ENCODE measurements at regions not wholly inside any gene's neighbourhood (a gene's known extent, or its start where the extent isn't known, plus 50 kb on each side); places are given as distances from the start of the nearest gene placed in this dataset.
"Not testable (repeated sequence)": the region's sequence is repeated elsewhere in the genome, so short reads cannot be mapped to it uniquely, and the experiment has no call there.

DNA sequence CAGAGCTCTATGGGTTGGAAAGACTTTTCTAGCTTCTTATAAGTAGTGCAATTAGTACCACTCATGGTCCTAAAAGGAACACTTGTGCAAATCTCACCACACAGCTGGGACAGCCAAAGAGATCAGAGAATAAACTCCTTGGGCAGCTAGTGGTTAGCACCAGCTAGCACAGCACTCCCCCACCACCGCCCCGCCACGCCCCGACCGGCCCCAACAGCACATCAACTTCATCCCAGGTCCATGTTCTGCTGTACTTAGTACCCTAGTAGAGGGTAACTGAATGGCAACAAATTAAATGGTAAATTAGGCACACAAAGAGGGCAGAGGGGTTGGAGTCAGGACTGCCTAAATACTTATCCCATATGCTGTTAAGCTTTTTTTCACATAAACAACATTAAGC, 118.3 kb upstream of the NPAP1 start:
- ATAC-seq, result not testable (repeated sequence)

- no peak for ATAC-seq
Measured at GRCh38 chr15:24607636-24608035, 67.9 kb upstream of the NPAP1 start.

- no peak for ATAC-seq
Measured at GRCh38 chr15:24617646-24618045, 57.9 kb upstream of the NPAP1 start.

- ATAC-seq, result no peak
Measured at GRCh38 chr15:24621630-24622215, 53.9 kb upstream of the NPAP1 start.

All from activated CD4-positive, CD25-positive, alpha-beta regulatory T cell treated with anti-CD3 and anti-CD28 coated beads, Interleukin-2, amount 50 U/mL, for 24 hours (primary cell).